Caco-2 (cell line): ENCODE measurements at regions not wholly inside any gene's neighbourhood (a gene's known extent, or its start where the extent isn't known, plus 50 kb on each side); places are given as distances from the start of the nearest gene placed in this dataset.

Experiments
- BruUV-seq: library from RNA; stranded (reverse); fragments of 400-500 nt; replicated peaks from 2 replicates; lab custom pipeline; 2021; lab: Mats Ljungman, UMichigan
- CTCF ChIA-PET: fragments of 300-600 bp; sonication (Branson Sonifier 250); formaldehyde crosslinking; loops from one replicate; lab custom pipeline; 2022; ENCODE audit warnings: antibody characterized with exemption; lab: Charles Lee
- POLR2A ChIA-PET: fragments of 300-600 bp; sonication (Branson Sonifier 250); formaldehyde crosslinking; loops from one replicate; lab custom pipeline; 2022; ENCODE audit warnings: antibody characterized with exemption; lab: Charles Lee
- DNase-seq, 2 experiments: peaks; one replicate each; pipeline versions ENCODE4 v3.0.0 to v3.0.0-alpha.2; 2020 to 2022
- H3K27me3 ChIP-seq: replicated peaks from 2 replicates; pipeline ENCODE4 v1.6.0; 2011; ENCODE audit warnings: low read length; ENCODE audit not compliant: control insufficient read depth, insufficient read depth
- H3K36me3 ChIP-seq: 2 replicates; pipeline ENCODE4 v1.5.1; 2011; ENCODE audit warnings: low read length; ENCODE audit not compliant: control insufficient read depth, insufficient read depth
- H3K4me1 ChIP-seq: fragments of 250-450 bp; sonication (Bioruptor Pico); 2 replicates; pipeline ENCODE4 v1.5.1; 2020; ENCODE audit warnings: mild to moderate bottlenecking
- H3K4me3 ChIP-seq: 2 replicates; pipeline ENCODE4 v1.5.1; 2011; ENCODE audit warnings: low read depth, mild to moderate bottlenecking, control low read depth, low read length
- H3K9me3 ChIP-seq: fragments of 250-450 bp; sonication (Bioruptor Pico); 2 replicates; pipeline ENCODE4 v1.5.1; 2020; ENCODE audit warnings: mild to moderate bottlenecking, moderate library complexity
- H3K27ac Mint-ChIP-seq: one replicate; pipeline ENCODE4 v1.8.0; 2022; ENCODE audit warnings: mixed read lengths; ENCODE audit not compliant: unreplicated experiment
- H3K27me3 Mint-ChIP-seq: one replicate; pipeline ENCODE4 v1.8.0; 2022; ENCODE audit warnings: mixed read lengths; ENCODE audit not compliant: insufficient read depth, unreplicated experiment
- H3K36me3 Mint-ChIP-seq: one replicate; pipeline ENCODE4 v1.8.0; 2022; ENCODE audit warnings: mild to moderate bottlenecking, mixed read lengths; ENCODE audit not compliant: insufficient read depth, unreplicated experiment
- H3K4me1 Mint-ChIP-seq: one replicate; pipeline ENCODE4 v1.8.0; 2022; ENCODE audit warnings: low read depth, mixed read lengths; ENCODE audit not compliant: unreplicated experiment
- H3K4me3 Mint-ChIP-seq: one replicate; pipeline ENCODE4 v1.8.0; 2022; ENCODE audit warnings: mild to moderate bottlenecking, moderate library complexity, mixed read lengths; ENCODE audit not compliant: unreplicated experiment
- H3K9me3 Mint-ChIP-seq: one replicate; pipeline ENCODE4 v1.8.0; 2022; ENCODE audit warnings: mixed read lengths; ENCODE audit not compliant: unreplicated experiment
- intact Hi-C: fragments of 100-400 bp; cut with micrococcal nuclease; formaldehyde crosslinking; loops from one replicate; pipeline ENCODE4 v1.10.0; 2022; ENCODE audit not compliant: unreplicated experiment
- TF ChIP-seq, protein P1 (sequence below), 2 experiments: fragments of 200-600 bp in 1 of 2; IDR thresholded peaks; 1 replicate in 1 of 2; 2 replicates in 1 of 2; pipeline versions ENCODE4 v1.5.1 to v1.8.0; 2011 to 2022; ENCODE audit warnings: antibody characterized with exemption in 1 of 2, control low read depth in 1 of 2, inconsistent platforms in 1 of 2, low read depth in 1 of 2, low read length in 1 of 2, mild to moderate bottlenecking in 1 of 2, moderate library complexity in 1 of 2; ENCODE audit not compliant: insufficient read depth in 1 of 2, severe bottlenecking in 1 of 2, unreplicated experiment in 1 of 2

DNA sequence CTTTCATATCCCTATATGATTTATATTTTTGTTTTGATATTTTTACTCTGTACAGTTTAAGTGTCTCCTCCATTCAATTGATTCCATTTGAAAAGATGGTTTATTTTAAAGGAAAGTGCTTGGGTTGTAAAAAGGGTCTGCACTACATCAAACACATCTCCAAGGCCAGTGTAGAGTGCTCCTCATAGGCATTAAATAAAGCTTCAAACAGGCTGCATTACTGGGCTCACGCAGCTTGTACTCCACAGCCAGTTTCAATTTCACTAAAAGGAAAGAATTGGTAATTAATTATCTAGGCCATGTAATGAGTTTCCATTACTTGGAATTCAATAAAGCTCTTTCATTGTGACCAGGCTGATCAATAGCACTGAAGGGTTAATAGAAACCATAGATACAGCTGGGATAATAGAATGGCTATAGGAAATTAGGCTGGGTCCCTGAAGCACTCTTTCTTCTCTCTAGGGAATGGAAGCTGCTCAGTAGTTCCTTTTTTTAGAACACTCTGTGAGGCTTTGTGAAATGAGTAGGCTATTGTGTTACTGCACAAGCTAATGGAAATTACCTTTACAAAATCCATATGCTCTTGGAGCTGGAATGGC, 442.2 kb downstream of the RNF144B start:
- Histone ChIP-seq H3K9me3 (no peaks in the 10 kb centered on the region; the same call in 1 of the 2 replicates), H3K36me3 (no peaks in the 10 kb centered on the region), H3K27me3 (no peaks in the 10 kb centered on the region), H3K4me3 (no peak overlapping the region), H3K4me1 (no peaks in the 10 kb centered on the region)
- ChIA-PET POLR2A (no interaction called here), CTCF (no interaction called here)
- no peak overlapping the region for H3K4me3 Mint-ChIP-seq
- no peaks in the 10 kb centered on the region for H3K4me1 Mint-ChIP-seq
- H3K27me3 Mint-ChIP-seq, result no peaks in the 10 kb centered on the region
- intact Hi-C loops, result no loop called here
- H3K9me3 Mint-ChIP-seq, result peaks cover 13% of the 10 kb centered on the region
- no peaks in the 10 kb centered on the region for H3K36me3 Mint-ChIP-seq
- BruUV-seq, result no TSS peak
- TF ChIP-seq, protein P1, sequence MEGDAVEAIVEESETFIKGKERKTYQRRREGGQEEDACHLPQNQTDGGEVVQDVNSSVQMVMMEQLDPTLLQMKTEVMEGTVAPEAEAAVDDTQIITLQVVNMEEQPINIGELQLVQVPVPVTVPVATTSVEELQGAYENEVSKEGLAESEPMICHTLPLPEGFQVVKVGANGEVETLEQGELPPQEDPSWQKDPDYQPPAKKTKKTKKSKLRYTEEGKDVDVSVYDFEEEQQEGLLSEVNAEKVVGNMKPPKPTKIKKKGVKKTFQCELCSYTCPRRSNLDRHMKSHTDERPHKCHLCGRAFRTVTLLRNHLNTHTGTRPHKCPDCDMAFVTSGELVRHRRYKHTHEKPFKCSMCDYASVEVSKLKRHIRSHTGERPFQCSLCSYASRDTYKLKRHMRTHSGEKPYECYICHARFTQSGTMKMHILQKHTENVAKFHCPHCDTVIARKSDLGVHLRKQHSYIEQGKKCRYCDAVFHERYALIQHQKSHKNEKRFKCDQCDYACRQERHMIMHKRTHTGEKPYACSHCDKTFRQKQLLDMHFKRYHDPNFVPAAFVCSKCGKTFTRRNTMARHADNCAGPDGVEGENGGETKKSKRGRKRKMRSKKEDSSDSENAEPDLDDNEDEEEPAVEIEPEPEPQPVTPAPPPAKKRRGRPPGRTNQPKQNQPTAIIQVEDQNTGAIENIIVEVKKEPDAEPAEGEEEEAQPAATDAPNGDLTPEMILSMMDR (IDR thresholded peaks at IDR 0.05; ENCODE audit: insufficient read depth in 1 of 2, low read depth in 1 of 2, low read length in 1 of 2, severe bottlenecking in 1 of 2, unreplicated experiment in 1 of 2), result no peak
- H3K27ac Mint-ChIP-seq, result no peak overlapping the region
- DNase-seq, result no peak

DNA sequence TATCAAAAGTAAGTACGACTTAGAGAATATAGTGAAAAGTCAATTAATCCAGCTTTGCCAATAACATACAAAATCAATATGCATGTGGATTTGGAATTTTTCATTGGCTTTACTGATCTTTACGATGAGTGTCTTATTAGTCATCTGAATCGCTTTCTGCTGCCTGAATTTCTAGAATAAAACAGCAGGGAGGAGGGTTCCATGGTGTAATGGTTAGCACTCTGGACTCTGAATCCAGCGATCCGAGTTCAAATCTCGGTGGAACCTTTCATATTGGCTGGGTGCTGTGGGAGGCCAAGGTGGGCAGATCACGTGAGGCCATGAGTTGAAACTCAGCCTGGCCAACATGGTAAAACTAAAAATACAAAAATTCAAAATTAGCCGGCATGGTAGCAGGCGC, 448.8 kb downstream of the RNF144B start:
- Histone ChIP-seq H3K4me3 (no peak overlapping the region), H3K4me1 (no peaks in the 10 kb centered on the region), H3K36me3 (no peaks in the 10 kb centered on the region), H3K27me3 (no peaks in the 10 kb centered on the region), H3K9me3 (no peaks in the 10 kb centered on the region)
- no peak overlapping the region for H3K4me3 Mint-ChIP-seq
- H3K4me1 Mint-ChIP-seq, result no peaks in the 10 kb centered on the region
- no peaks in the 10 kb centered on the region for H3K9me3 Mint-ChIP-seq
- H3K27ac Mint-ChIP-seq, result no peak overlapping the region
- no peaks in the 10 kb centered on the region for H3K27me3 Mint-ChIP-seq
- intact Hi-C loops, result no loop called here
- no peaks in the 10 kb centered on the region for H3K36me3 Mint-ChIP-seq
- BruUV-seq, result no TSS peak
- no peak for DNase-seq
- POLR2A ChIA-PET, result no interaction called here
- TF ChIP-seq, protein P1 (IDR thresholded peaks at IDR 0.05; ENCODE audit: insufficient read depth in 1 of 2, low read depth in 1 of 2, low read length in 1 of 2, severe bottlenecking in 1 of 2, unreplicated experiment in 1 of 2), result no peak
- CTCF ChIA-PET, result no interaction called here

DNA sequence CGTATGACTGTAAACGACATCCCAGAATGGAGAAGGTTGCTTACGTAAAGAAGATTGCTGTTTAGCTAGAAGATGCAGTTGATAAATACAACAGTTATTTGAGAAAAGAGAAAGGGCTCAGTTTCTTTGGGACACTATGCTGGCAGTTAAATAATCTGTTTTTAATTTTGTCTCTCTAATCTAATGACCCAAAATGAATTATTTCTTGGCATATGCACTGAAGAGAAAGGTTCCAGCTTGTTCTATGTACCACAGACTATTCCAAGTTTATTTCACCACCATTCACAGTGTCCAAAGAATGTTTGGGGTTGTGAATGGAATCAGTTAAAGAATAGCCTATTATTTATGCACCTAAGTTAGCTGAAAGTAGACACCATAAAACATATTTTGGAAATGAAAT, 449.9 kb downstream of the RNF144B start:
- Mint-ChIP-seq H3K9me3 (no peaks in the 10 kb centered on the region), H3K36me3 (no peaks in the 10 kb centered on the region), H3K27ac (no peak overlapping the region), H3K4me1 (no peaks in the 10 kb centered on the region), H3K4me3 (no peak overlapping the region), H3K27me3 (no peaks in the 10 kb centered on the region)
- Histone ChIP-seq H3K4me1 (no peaks in the 10 kb centered on the region), H3K27me3 (no peaks in the 10 kb centered on the region), H3K36me3 (no peaks in the 10 kb centered on the region), H3K4me3 (no peak overlapping the region), H3K9me3 (no peaks in the 10 kb centered on the region)
- CTCF ChIA-PET, result no interaction called here
- intact Hi-C loops, result no loop called here
- TF ChIP-seq, protein P1 (IDR thresholded peaks at IDR 0.05; ENCODE audit: insufficient read depth in 1 of 2, low read depth in 1 of 2, low read length in 1 of 2, severe bottlenecking in 1 of 2, unreplicated experiment in 1 of 2), result no peak
- POLR2A ChIA-PET, result no interaction called here
- no TSS peak for BruUV-seq
- no peak for DNase-seq
